ENCODE measurements at regions not wholly inside any gene's neighbourhood (a gene's known extent, or its start where the extent isn't known, plus 50 kb on each side); places are given as distances from the start of the nearest gene placed in this dataset.

DNA sequence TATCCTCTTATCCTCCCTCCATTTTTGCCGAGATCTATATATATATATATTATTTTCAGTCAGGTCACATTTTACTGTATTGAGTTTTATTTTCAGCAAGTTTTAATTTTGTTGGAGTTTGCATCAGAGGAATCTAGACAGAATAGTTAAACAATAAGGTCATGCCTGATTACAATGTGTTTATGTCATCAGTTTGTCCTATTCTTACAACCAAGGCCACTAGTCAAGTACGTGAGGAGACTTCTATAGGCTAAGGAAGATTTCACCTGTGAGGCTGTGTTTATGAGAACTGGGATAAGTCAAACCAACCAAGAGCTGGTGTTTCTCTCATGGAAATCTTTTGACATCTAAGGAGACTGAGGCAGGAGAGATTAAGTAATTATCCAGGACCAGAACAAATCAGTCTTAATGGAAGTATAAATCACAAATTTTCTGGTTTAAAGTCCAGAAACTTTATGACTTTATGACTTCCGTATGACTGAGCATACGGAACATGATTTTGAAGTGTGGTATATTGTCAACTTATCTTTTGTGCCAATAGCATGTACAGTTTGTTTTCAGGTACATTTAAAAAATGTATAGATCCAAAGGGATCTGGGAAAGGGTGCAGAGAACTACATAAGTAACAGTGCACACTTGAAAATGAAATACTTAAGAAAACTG, 100.0 kb upstream of the DTNA start:
- Histone ChIP-seq H4K8ac (ENCODE audit: extremely low read depth, insufficient read depth, low read length) (no peak overlapping the region), H2BK120ac (replicated peaks; ENCODE audit: low read depth, low read length) (no peak overlapping the region), H3K27ac (ENCODE audit: low read depth, low read length) (no peak overlapping the region), H4K91ac (replicated peaks; ENCODE audit: insufficient read length, low read length) (no peak overlapping the region), H4K5ac (ENCODE audit: insufficient read length, low read depth, low read length) (no peak overlapping the region), H2BK5ac (ENCODE audit: low read depth, low read length) (no peak overlapping the region), H3K27me3 (replicated peaks in 1 of 4; ENCODE audit: control insufficient read depth in 3 of 4, extremely low read depth in 1 of 4, insufficient read depth in 3 of 4, low read length in 3 of 4) (no peaks in the 10 kb centered on the region), H3K79me2 (ENCODE audit: control insufficient read depth in 1 of 2, insufficient read depth in 2 of 2, low read length in 2 of 2) (no peaks in the 10 kb centered on the region), H3K14ac (ENCODE audit: insufficient read length) (no peak overlapping the region), H2AK5ac (ENCODE audit: low read depth, low read length) (no peak overlapping the region), H3K79me1 (ENCODE audit: low read depth, low read length) (no peaks in the 10 kb centered on the region), H2AFZ (ENCODE audit: low read length) (no peak overlapping the region), H3K18ac (ENCODE audit: extremely low read depth, low read length) (no peak overlapping the region), H4K20me1 (replicated peaks in 1 of 2; ENCODE audit: control insufficient read depth in 1 of 2, insufficient read depth in 2 of 2, low read length in 2 of 2) (no peaks in the 10 kb centered on the region), H3K4me1 (replicated peaks in 1 of 4; ENCODE audit: control insufficient read depth in 3 of 4, insufficient read depth in 4 of 4, low read length in 3 of 4) (no peaks in the 10 kb centered on the region), H3K36me3 (ENCODE audit: control insufficient read depth in 2 of 4, insufficient read depth in 4 of 4, low read length in 3 of 4) (no peaks in the 10 kb centered on the region), H3K4ac (replicated peaks; ENCODE audit: insufficient read length, low read depth, low read length) (no peak overlapping the region), H2BK20ac (ENCODE audit: low read length) (no peak overlapping the region), H2BK12ac (ENCODE audit: low read depth, low read length) (no peak overlapping the region), H3K9me3 (ENCODE audit: insufficient read depth in 2 of 2, low read depth in 1 of 2, low read length in 1 of 2) (no peaks in the 10 kb centered on the region), H2BK15ac (ENCODE audit: low read length) (no peak overlapping the region), H3K56ac (replicated peaks; ENCODE audit: insufficient read length, low read depth, low read length) (no peak overlapping the region), H3K4me3 (ENCODE audit: extremely low read depth in 1 of 4, insufficient read depth in 2 of 4, low read depth in 3 of 4, low read length in 4 of 4) (no peak overlapping the region), H3K9ac (replicated peaks in 1 of 4; ENCODE audit: extremely low read depth in 1 of 4, low read depth in 3 of 4, low read length in 3 of 4) (no peak overlapping the region), H3K4me2 (ENCODE audit: insufficient read depth in 1 of 2, low read depth in 2 of 2, low read length in 2 of 2) (no peak overlapping the region), H3K23me2 (ENCODE audit: low read depth, low read length) (no peaks in the 10 kb centered on the region), H3K23ac (ENCODE audit: insufficient read length) (no peak overlapping the region)
- POLR2A ChIA-PET (ENCODE audit: partially characterized antibody) = interaction anchor here (0.8 kb wide), 1 partner anchor 51 kb away, joined by 3 read pairs; no protein-coding TSS in a partner anchor
- no peak for FAIRE-seq
- DNase-seq (ENCODE audit: low read depth in 1 of 2, low spot score in 2 of 2) = no peak
- WGBS, 2 experiments (ENCODE audit: extremely low coverage in 1 of 2, insufficient coverage in 1 of 2, insufficient read length in 1 of 2, insufficient replicate concordance in 2 of 2, low coverage in 1 of 2, low lambda C conversion rate in 2 of 2, missing lambda C conversion rate in 1 of 2) = 90% methylated on average over 4 of the region's 4 CpGs; no CpG with 5 or more reads in 1 of the 2 experiments
- CTCF ChIA-PET (ENCODE audit: partially characterized antibody) = interaction anchor here (1.3 to 2.0 kb wide), 4 partner anchors 13 to 51 kb away, joined by 3 to 6 read pairs (median 4); no protein-coding TSS in a partner anchor
- TF ChIP-seq RAD21 (IDR thresholded peaks at IDR 0.05 in 1 of 2, conservative IDR thresholded peaks at IDR 0.05 in 1 of 2; ENCODE audit: low read depth in 2 of 2, low read length in 2 of 2) (no peak), JUND (IDR thresholded peaks at IDR 0.05; ENCODE audit: low read length) (no peak), GABPA (IDR thresholded peaks at IDR 0.05; ENCODE audit: borderline replicate concordance, insufficient read depth, low read length) (no peak)
